BE2C (cell line): ENCODE measurements at regions not wholly inside any gene's neighbourhood (a gene's known extent, or its start where the extent isn't known, plus 50 kb on each side); places are given as distances from the start of the nearest gene placed in this dataset.

Experiments used
- DNase-seq: peaks from one replicate; pipeline ENCODE4 v3.0.0-alpha.2; 2020
- H3K27me3 ChIP-seq: fragments of 250-450 bp; sonication (Bioruptor Pico); 2 replicates; pipeline ENCODE4 v1.5.1; 2020; ENCODE audit warnings: mild to moderate bottlenecking
- H3K36me3 ChIP-seq: fragments of 250-450 bp; sonication (Bioruptor Pico); 2 replicates; pipeline ENCODE4 v1.5.1; 2020; ENCODE audit warnings: mild to moderate bottlenecking
- H3K4me1 ChIP-seq: fragments of 250-450 bp; sonication (Bioruptor Pico); 2 replicates; pipeline ENCODE4 v1.5.1; 2020
- H3K4me3 ChIP-seq: 2 replicates; pipeline ENCODE4 v1.5.1; 2011; ENCODE audit warnings: low read depth, low read length
- H3K9me3 ChIP-seq: fragments of 250-450 bp; sonication (Bioruptor Pico); 2 replicates; pipeline ENCODE4 v1.5.1; 2020
- CTCF ChIP-seq: IDR thresholded peaks from 2 replicates; pipeline ENCODE4 v1.5.1; 2012; ENCODE audit warnings: mild to moderate bottlenecking, low read depth, low read length

DNA sequence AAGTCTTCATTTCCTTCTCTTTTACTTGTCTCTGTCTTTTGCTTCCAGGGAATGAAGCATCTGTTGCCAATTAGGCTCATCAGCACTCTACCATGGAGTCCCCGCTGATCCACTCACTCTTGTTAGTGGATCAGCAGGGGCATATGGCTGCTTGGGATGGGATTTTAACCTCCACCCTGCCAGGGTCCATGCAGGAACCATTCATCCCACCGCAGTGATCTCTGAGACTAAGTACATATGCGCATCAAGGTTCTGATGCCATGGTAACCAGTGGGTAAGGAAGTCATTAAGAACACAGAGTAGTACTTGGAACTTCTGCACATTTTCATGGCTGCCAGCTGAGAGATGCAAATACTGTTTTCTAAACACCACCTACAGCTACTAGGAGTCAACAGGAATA, 374.0 kb upstream of the ALCAM start:
- peak; percentile 50 for DNase-seq
- no peak for TF ChIP-seq CTCF

GRCh38 chr3:105006164-105006563, 360.5 kb upstream of the ALCAM start:
- TF ChIP-seq CTCF, result no peak
- H3K4me1 ChIP-seq, result no peaks in the 10 kb centered on the region
- no peaks in the 10 kb centered on the region for H3K36me3 ChIP-seq
- no peak overlapping the region for H3K4me3 ChIP-seq
- no peak for DNase-seq
- no peaks in the 10 kb centered on the region for H3K27me3 ChIP-seq
- no peaks in the 10 kb centered on the region; the same call in 1 of the 2 replicates for H3K9me3 ChIP-seq

More for the DNA sequence above, 374.0 kb upstream of the ALCAM start:
- no peaks in the 10 kb centered on the region for H3K9me3 ChIP-seq
- H3K27me3 ChIP-seq, result no peaks in the 10 kb centered on the region
- H3K4me3 ChIP-seq, result no peak overlapping the region
- no peaks in the 10 kb centered on the region for H3K36me3 ChIP-seq
- H3K4me1 ChIP-seq, result no peaks in the 10 kb centered on the region

- H3K4me1 ChIP-seq, result peaks cover 3% of the 10 kb centered on the region; the same call in 1 of the 2 replicates
- DNase-seq, result no peak
- H3K4me3 ChIP-seq, result no peak overlapping the region
- TF ChIP-seq CTCF, result no peak
- no peaks in the 10 kb centered on the region for H3K36me3 ChIP-seq
- no peaks in the 10 kb centered on the region for H3K27me3 ChIP-seq
- no peaks in the 10 kb centered on the region for H3K9me3 ChIP-seq
Measured at GRCh38 chr3:105013657-105014056, 353.1 kb upstream of the ALCAM start.

DNA sequence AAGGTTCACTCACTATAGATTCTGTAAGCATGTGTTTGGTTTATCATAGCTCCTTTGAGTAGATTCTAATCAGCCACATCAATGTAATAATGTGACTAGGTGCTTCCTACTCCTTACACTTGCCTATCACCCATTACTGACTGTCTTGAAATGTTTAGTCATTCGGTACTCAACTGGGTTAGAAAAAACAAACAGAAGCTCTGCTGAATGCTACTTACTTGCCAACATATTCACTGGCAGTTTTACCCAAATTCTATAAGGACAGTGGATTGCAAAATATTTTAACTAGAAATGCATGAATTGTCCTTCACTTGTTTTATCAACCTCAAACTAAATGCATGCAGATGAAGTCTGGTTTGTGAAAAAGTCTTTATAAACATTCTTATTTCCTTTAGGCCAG, 352.1 kb upstream of the ALCAM start:
- Histone ChIP-seq H3K4me3 (no peak overlapping the region), H3K4me1 (peaks cover 3% of the 10 kb centered on the region; the same call in 1 of the 2 replicates), H3K27me3 (no peaks in the 10 kb centered on the region), H3K36me3 (no peaks in the 10 kb centered on the region), H3K9me3 (no peaks in the 10 kb centered on the region)
- TF ChIP-seq CTCF, result no peak
- no peak for DNase-seq

DNA sequence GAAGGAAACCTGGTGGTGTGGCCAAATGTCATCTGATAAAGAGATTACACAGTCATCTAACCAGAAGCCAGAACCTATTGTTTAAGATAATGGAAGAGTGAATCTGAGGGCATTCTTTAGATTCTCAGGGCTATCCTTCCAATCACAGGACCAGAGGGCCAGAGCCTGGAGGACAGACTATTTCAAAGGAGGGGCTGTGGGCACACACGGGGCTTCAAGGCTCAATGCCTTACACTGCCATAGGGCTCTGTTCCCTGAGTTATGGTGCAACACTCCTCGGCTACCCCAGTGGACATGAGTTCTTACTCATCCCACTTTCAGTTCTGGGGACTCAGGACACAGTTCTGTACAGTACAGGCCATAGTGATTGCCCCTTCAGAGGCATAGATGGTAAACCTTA, 343.9 kb upstream of the ALCAM start:
- no peaks in the 10 kb centered on the region for H3K36me3 ChIP-seq
- TF ChIP-seq CTCF, result no peak
- no peaks in the 10 kb centered on the region for H3K4me1 ChIP-seq
- no peak overlapping the region for H3K4me3 ChIP-seq
- H3K9me3 ChIP-seq, result no peaks in the 10 kb centered on the region
- no peak for DNase-seq
- H3K27me3 ChIP-seq, result no peaks in the 10 kb centered on the region

DNA sequence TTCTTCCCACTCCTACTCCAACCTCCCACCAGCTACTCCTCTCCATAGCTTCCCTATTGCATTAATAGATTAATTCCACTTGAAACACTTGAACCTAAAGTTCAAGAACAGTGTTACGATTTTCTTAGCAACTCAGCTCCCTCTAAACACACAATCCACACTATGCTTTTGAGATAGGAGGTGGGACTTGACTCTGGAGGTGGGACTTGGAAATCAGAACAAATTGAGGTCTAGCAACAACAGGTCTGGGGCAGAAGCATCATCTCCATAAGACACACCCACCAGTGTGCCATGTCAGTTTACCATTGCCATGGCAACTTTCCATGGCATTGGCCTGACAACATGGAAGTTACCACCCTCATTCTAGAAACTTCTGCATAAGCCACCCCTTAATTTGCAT, 336.5 kb upstream of the ALCAM start:
- no peaks in the 10 kb centered on the region for H3K4me1 ChIP-seq
- TF ChIP-seq CTCF, result no peak
- no peak for DNase-seq
- H3K9me3 ChIP-seq, result no peaks in the 10 kb centered on the region
- H3K36me3 ChIP-seq, result no peaks in the 10 kb centered on the region
- H3K27me3 ChIP-seq, result no peaks in the 10 kb centered on the region
- no peak overlapping the region for H3K4me3 ChIP-seq
